ENCODE measurements at regions not wholly inside any gene's neighbourhood (a gene's known extent, or its start where the extent isn't known, plus 50 kb on each side); places are given as distances from the start of the nearest gene placed in this dataset.

DNA sequence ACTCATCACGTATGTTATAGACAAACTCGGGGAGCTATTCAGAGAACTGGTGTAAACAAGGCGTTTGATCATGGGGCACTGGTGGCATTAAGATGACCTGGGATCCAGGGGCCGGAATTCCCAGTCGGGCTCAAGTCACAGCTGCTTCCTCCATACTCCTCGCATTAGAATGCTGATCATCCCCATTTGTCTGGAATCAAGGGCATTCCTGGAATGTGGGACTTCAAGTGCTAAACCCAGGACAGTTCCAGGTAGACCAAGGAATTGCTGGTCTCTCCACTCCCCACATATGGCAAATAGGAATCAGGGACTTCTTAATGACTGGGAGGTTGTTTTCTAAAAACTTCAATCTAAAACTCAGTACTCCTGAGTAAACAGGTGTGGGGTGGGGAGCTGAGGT is 355.7 kb upstream of the RAB6C start:
- intact Hi-C loops (cut with micrococcal nuclease), result no loop called here
- Mint-ChIP-seq H3K4me3 (no peak overlapping the region), H3K36me3 (ENCODE audit: low read depth) (no peaks in the 10 kb centered on the region), H3K27ac (no peak overlapping the region), H3K27me3 (ENCODE audit: insufficient read depth) (peaks cover 2% of the 10 kb centered on the region), H3K9me3 (no peaks in the 10 kb centered on the region), H3K4me1 (ENCODE audit: low read depth) (no peaks in the 10 kb centered on the region)
- no peak for DNase-seq (ENCODE audit: low spot score)

DNA sequence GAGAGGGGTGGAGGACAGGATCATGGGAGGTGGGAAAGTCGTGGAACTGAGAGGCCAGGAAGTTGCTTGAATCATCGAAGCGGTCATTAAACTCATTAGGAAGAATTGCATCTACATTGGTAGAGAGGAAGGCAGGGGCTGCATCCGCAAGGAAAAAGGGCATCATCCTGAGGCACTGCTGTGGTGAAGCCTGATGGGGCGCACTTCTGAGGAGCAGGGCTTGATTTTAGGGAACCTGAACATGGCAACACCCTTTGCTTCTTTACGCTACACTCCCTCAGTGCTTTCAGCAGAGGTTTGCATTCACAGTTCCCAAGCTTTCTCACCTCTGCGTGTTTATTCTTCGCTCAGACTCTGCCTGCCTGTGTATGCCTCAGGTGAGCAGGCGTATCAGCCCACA is 352.0 kb upstream of the RAB6C start:
- no peak for DNase-seq (ENCODE audit: low spot score)
- Mint-ChIP-seq H3K4me1 (ENCODE audit: low read depth) (no peaks in the 10 kb centered on the region), H3K4me3 (no peak overlapping the region), H3K36me3 (ENCODE audit: low read depth) (no peaks in the 10 kb centered on the region), H3K27me3 (ENCODE audit: insufficient read depth) (peaks cover 2% of the 10 kb centered on the region), H3K27ac (no peak overlapping the region), H3K9me3 (peaks cover 3% of the 10 kb centered on the region)
- intact Hi-C loops (cut with micrococcal nuclease), result no loop called here

DNA sequence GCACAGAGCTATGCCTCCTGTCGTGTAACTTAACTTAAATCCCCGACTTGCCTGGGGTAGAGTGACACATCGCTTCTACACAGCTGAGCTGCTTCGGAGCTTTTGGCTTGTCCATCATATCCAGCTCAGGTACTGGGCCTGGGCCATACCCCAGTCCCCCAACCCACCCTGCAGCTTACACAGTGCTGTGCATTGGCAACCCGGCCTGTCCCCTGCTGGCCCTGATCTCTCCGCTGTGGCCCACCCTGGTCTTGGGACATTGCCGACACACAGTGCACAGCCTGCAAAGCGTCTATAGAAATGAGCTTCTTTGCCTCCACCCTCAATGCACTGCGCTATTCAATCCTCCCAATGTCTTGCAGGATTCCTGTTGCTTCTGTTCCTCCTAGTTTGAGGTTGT is 342.8 kb upstream of the RAB6C start:
- intact Hi-C loops (cut with micrococcal nuclease), result no loop called here
- Mint-ChIP-seq H3K9me3 (no peaks in the 10 kb centered on the region), H3K4me1 (ENCODE audit: low read depth) (no peaks in the 10 kb centered on the region), H3K4me3 (no peak overlapping the region), H3K27me3 (ENCODE audit: insufficient read depth) (no peaks in the 10 kb centered on the region), H3K27ac (no peak overlapping the region), H3K36me3 (ENCODE audit: low read depth) (no peaks in the 10 kb centered on the region)
- no peak for DNase-seq (ENCODE audit: low spot score)

DNA sequence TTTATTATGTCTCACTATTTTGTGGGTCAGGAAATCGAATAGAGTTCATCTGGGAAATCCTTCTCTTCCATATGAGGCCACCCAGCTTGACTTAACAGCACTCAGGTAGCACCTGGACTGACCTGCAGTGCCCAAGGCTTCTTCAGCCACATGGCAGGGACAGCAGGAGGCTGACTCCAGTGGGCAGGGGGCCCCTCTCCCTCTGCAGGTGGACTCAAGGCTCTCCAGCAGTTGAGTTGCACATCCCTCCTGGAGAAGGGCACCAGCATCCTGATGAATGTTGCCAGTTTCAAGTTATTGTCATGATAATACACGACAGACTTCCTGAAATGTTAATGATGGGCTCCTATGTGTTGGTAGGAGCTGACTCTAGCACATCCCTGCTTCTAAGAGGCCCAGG is 338.1 kb upstream of the RAB6C start:
- Mint-ChIP-seq H3K9me3 (no peaks in the 10 kb centered on the region), H3K27ac (no peak overlapping the region), H3K4me3 (no peak overlapping the region), H3K36me3 (ENCODE audit: low read depth) (no peaks in the 10 kb centered on the region), H3K4me1 (ENCODE audit: low read depth) (no peaks in the 10 kb centered on the region), H3K27me3 (ENCODE audit: insufficient read depth) (no peaks in the 10 kb centered on the region)
- DNase-seq (ENCODE audit: low spot score), result no peak
- intact Hi-C loops (cut with micrococcal nuclease), result no loop called here

DNA sequence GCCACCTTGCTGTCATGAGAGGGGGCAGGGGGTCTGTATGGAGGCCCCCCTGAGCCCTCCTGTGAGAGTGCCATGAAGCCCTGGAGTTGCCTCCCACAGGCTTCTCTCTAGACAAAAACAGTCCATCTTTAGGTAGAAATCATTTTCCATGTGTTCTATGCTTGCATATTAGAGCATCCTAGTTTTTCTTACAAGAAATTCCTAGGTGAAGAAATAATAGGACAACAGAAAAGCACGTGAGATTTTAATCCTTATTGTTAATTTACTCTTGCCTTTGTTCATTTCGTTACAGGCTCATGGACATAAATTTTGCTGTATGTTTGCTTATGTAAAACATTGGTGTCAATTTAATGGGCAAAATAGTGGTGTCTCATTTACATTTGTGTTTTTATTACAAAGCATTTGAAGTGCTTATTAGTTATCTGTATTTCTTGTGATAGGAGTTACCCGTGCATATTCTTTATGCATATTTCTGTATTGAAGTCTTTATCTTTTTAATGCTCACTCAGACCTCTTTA is 336.9 kb upstream of the RAB6C start:
- no peaks in the 10 kb centered on the region for H3K9me3 Mint-ChIP-seq
- no peak overlapping the region for H3K4me3 Mint-ChIP-seq
- no peak overlapping the region for H3K27ac Mint-ChIP-seq
- no peak for DNase-seq (ENCODE audit: low spot score)
- no peaks in the 10 kb centered on the region for H3K27me3 Mint-ChIP-seq (ENCODE audit: insufficient read depth)
- intact Hi-C loops (cut with micrococcal nuclease), result no loop called here
- no peaks in the 10 kb centered on the region for H3K4me1 Mint-ChIP-seq (ENCODE audit: low read depth)
- no peaks in the 10 kb centered on the region for H3K36me3 Mint-ChIP-seq (ENCODE audit: low read depth)

DNA sequence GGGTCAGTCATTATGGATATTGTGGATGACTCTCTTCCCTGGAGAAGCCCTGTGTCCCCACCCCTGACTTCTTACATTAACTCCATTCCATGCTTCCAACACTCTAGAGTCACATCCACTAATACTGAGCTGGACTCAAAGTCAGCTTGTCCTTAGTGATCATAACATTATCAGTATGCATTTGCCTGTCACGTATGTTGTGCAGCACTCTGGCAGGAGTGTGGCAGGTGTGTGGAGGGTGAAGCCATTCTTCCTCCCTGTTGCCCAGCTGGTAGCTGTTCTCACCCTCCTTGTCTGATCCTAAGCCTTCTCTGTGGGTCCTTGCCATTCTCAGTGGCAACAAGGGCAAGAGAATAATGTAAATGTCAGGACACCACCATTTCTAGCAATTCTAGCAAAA is 334.1 kb upstream of the RAB6C start:
- no peak overlapping the region for H3K4me3 Mint-ChIP-seq
- intact Hi-C loops (cut with micrococcal nuclease), result no loop called here
- H3K27ac Mint-ChIP-seq, result no peak overlapping the region
- no peaks in the 10 kb centered on the region for H3K27me3 Mint-ChIP-seq (ENCODE audit: insufficient read depth)
- H3K9me3 Mint-ChIP-seq, result no peaks in the 10 kb centered on the region
- H3K36me3 Mint-ChIP-seq (ENCODE audit: low read depth), result no peaks in the 10 kb centered on the region
- no peak for DNase-seq (ENCODE audit: low spot score)
- H3K4me1 Mint-ChIP-seq (ENCODE audit: low read depth), result no peaks in the 10 kb centered on the region

DNA sequence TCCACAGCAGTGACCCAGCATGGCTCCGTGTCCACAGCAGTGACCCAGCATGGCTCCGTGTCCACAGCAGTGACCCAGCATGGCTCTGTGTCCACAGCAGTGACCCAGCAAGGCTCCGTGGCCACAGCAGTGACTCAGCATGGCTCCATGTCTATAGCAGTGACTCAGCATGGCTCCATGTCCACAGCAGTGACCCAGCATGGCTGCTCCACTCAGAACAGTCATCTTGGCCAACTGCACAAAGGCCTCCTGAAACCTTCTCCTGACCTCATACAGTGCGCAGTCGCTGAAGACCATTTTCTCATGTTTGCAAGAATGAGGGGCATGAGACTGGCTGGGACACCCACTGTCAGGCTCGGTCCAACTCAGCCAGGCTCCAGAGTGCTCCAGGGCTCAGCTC is 333.4 kb upstream of the RAB6C start:
- no peaks in the 10 kb centered on the region for H3K27me3 Mint-ChIP-seq (ENCODE audit: insufficient read depth)
- H3K36me3 Mint-ChIP-seq (ENCODE audit: low read depth), result no peaks in the 10 kb centered on the region
- no peak overlapping the region for H3K4me3 Mint-ChIP-seq
- no peak for DNase-seq (ENCODE audit: low spot score)
- H3K4me1 Mint-ChIP-seq (ENCODE audit: low read depth), result no peaks in the 10 kb centered on the region
- H3K9me3 Mint-ChIP-seq, result no peaks in the 10 kb centered on the region
- no peak overlapping the region for H3K27ac Mint-ChIP-seq
- intact Hi-C loops (cut with micrococcal nuclease), result no loop called here

DNA sequence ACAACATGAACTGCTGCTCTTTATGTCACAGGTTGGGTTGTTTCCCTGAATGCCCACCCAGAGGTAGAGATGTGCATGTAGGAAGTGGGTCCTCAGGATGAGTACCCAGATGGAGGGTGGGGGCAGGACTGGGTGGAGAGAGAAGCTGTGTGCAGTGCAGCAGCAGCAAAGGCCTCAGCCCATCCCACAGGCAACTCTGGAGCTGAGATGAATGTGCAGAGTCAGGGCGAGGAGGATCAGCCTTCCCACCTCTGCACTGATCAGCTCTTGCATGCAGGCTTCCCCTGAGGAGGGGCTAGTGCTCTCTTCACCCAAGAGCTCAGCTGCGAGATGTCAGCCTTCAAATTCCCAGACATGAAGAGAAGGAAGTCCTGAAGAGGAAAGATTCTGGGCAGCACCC is 326.2 kb upstream of the RAB6C start:
- H3K27me3 Mint-ChIP-seq (ENCODE audit: insufficient read depth), result no peaks in the 10 kb centered on the region
- DNase-seq (ENCODE audit: low spot score), result no peak
- H3K36me3 Mint-ChIP-seq (ENCODE audit: low read depth), result no peaks in the 10 kb centered on the region
- H3K4me3 Mint-ChIP-seq, result no peak overlapping the region
- H3K27ac Mint-ChIP-seq, result no peak overlapping the region
- H3K4me1 Mint-ChIP-seq (ENCODE audit: low read depth), result no peaks in the 10 kb centered on the region
- H3K9me3 Mint-ChIP-seq, result no peaks in the 10 kb centered on the region
- intact Hi-C loops (cut with micrococcal nuclease), result no loop called here

DNA sequence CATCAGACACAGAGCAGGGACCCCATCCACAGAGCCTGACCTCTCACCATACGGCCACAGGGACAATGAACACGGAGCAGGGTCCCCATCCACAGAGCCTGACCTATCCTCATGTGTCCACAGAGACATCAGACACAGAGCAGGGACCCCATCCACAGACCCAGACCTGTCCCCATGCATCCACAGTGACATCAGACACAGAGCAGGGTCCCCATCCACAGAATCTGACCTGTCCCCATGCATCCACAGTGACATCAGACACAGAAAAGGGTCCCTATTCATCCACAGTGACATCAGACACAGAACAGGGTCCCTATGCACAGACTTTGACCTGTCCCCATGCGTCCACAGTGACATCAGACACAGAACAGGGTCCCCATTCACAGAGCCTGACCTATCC is 325.1 kb upstream of the RAB6C start:
- no peaks in the 10 kb centered on the region for H3K27me3 Mint-ChIP-seq (ENCODE audit: insufficient read depth)
- H3K9me3 Mint-ChIP-seq, result peaks cover 3% of the 10 kb centered on the region
- no peak overlapping the region for H3K27ac Mint-ChIP-seq
- H3K36me3 Mint-ChIP-seq (ENCODE audit: low read depth), result no peaks in the 10 kb centered on the region
- intact Hi-C loops (cut with micrococcal nuclease), result no loop called here
- no peak for DNase-seq (ENCODE audit: low spot score)
- no peaks in the 10 kb centered on the region for H3K4me1 Mint-ChIP-seq (ENCODE audit: low read depth)
- no peak overlapping the region for H3K4me3 Mint-ChIP-seq

DNA sequence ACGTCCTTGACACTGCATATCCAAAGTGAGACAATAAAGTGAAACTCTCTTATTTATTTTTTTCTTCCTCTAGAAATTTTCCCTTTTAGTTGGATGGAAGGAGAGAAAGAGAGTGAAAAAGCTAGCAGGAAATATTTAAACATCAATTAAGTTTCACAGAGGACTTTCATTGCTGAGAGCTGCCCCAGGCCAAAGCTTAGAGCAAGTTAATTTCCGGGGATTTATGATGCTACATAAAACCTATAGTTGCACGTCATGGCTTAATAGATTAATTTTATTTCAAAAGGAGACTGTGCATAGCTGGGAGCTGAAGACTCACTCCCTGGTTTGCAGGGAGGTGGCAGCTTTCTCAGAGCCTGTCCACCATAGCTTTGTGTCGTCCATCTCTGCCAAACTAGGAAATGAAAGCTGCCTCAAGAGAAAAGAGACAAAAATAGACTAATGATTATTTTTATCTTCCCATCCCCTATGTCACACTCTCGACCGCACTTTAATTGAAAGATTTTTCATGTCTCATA is 323.3 kb upstream of the RAB6C start:
- no peaks in the 10 kb centered on the region for H3K4me1 Mint-ChIP-seq (ENCODE audit: low read depth)
- H3K9me3 Mint-ChIP-seq, result peaks cover 3% of the 10 kb centered on the region
- intact Hi-C loops (cut with micrococcal nuclease), result no loop called here
- DNase-seq (ENCODE audit: low spot score), result no peak
- no peak overlapping the region for H3K4me3 Mint-ChIP-seq
- no peaks in the 10 kb centered on the region for H3K36me3 Mint-ChIP-seq (ENCODE audit: low read depth)
- no peaks in the 10 kb centered on the region for H3K27me3 Mint-ChIP-seq (ENCODE audit: insufficient read depth)
- no peak overlapping the region for H3K27ac Mint-ChIP-seq

DNA sequence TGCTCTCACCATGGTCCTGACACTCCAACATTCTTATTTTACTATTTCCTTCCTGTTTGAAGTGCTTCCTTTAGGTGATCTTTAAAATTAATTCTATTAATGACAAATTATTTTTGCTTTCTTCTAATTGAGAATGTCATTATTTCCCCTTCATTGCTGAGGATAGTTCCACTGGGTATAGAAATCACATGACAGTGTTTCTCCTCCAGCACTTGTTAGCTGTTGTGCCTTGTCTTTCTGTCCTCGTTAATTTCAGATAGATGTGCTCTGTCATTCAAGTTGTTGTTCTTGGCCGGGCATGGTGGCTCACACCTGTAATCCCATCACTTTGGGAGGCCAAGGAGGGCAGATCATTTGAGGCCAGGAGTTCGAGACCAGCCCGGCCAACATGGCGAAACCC is 321.0 kb upstream of the RAB6C start:
- intact Hi-C loops (cut with micrococcal nuclease), result no loop called here
- no peak overlapping the region for H3K4me3 Mint-ChIP-seq
- H3K27ac Mint-ChIP-seq, result no peak overlapping the region

DNA sequence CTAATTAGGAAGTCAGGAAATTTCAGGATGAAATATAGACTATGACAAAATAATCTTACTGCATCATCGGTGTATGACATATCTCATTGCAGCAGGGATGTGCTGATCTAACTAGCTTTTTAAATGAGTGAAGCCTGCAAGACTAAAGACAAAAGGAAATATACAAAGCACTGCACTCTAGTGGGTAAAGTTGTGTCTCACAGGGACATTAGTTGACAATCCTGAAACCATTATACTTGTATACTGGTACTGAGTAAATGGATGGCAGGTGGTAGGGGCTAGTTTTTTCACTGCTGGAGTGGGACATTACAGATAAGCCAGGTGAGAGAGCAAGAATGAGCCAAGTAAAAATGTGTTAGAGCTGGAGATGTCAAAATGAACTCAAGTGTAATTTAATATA is 317.5 kb upstream of the RAB6C start:
- H3K9me3 Mint-ChIP-seq, result peaks cover 3% of the 10 kb centered on the region
- H3K36me3 Mint-ChIP-seq (ENCODE audit: low read depth), result no peaks in the 10 kb centered on the region

More for the DNA sequence above, 321.0 kb upstream of the RAB6C start:
- no peaks in the 10 kb centered on the region for H3K36me3 Mint-ChIP-seq (ENCODE audit: low read depth)
- peaks cover 3% of the 10 kb centered on the region for H3K9me3 Mint-ChIP-seq
- DNase-seq (ENCODE audit: low spot score), result no peak
- H3K27me3 Mint-ChIP-seq (ENCODE audit: insufficient read depth), result no peaks in the 10 kb centered on the region
- no peaks in the 10 kb centered on the region for H3K4me1 Mint-ChIP-seq (ENCODE audit: low read depth)

DNA sequence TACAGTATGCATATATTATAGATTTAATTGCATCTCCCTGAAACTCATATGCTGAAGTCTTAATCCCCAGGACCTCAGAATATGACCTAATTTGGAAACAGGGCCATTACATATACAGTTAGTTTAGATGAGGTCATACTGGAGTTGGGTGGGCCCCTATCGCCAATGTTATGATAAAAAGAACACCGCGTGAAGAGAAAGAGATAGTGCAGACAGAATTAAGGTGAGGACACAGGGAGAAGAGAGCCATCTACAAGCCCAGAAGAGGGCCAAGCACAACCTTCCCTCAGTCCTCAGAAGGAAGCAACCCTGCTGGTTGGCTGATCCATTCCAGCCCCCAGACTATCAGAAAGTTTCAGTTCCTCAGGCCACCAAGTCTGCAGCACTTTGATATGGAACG is 311.9 kb upstream of the RAB6C start:
- Mint-ChIP-seq H3K27me3 (ENCODE audit: insufficient read depth) (no peaks in the 10 kb centered on the region), H3K9me3 (no peaks in the 10 kb centered on the region), H3K4me3 (no peak overlapping the region), H3K4me1 (ENCODE audit: low read depth) (no peaks in the 10 kb centered on the region), H3K36me3 (ENCODE audit: low read depth) (no peaks in the 10 kb centered on the region), H3K27ac (no peak overlapping the region)
- no peak for DNase-seq (ENCODE audit: low spot score)
- intact Hi-C loops (cut with micrococcal nuclease), result no loop called here

More for the DNA sequence above, 317.5 kb upstream of the RAB6C start:
- intact Hi-C loops (cut with micrococcal nuclease), result no loop called here
- Mint-ChIP-seq H3K27me3 (ENCODE audit: insufficient read depth) (no peaks in the 10 kb centered on the region), H3K4me1 (ENCODE audit: low read depth) (no peaks in the 10 kb centered on the region), H3K4me3 (no peak overlapping the region), H3K27ac (no peak overlapping the region)
- no peak for DNase-seq (ENCODE audit: low spot score)

DNA sequence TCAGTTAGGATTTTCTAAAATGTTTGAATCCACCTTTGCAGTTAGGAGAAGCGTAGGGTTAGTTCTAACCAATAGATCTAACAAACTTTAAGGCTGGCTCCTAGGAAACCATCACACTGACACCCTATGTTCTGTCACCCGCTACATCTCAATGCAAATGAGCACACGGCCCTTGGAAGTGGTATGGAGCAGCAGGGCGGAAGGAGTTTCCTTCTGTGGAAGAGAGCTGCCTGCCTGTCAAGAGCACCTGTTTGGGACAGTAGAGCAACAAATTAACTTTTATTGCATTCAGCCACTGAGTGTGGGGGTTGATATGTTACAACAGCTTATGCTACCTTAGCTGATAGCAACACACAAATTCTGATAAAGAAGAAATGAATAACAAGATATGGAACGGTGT is 306.9 kb upstream of the RAB6C start:
- H3K9me3 Mint-ChIP-seq, result no peaks in the 10 kb centered on the region
- no peak overlapping the region for H3K27ac Mint-ChIP-seq
- H3K36me3 Mint-ChIP-seq (ENCODE audit: low read depth), result no peaks in the 10 kb centered on the region
- peaks cover 4% of the 10 kb centered on the region for H3K4me1 Mint-ChIP-seq (ENCODE audit: low read depth)
- H3K27me3 Mint-ChIP-seq (ENCODE audit: insufficient read depth), result no peaks in the 10 kb centered on the region
- no peak overlapping the region for H3K4me3 Mint-ChIP-seq
- DNase-seq (ENCODE audit: low spot score), result no peak
- intact Hi-C loops (cut with micrococcal nuclease), result no loop called here

Data from activated T-helper 1 cell treated with anti-CD3 and anti-CD28 coated beads, Interleukin-12 subunit alpha, Interleukin-12 subunit beta, Interleukin-2, Interleukin-4 antibody, amounts not matched to agents 30 ng/mL and 10 ng/mL and 1 ng/mL, durations not matched to agents 14 hours and 24 hours and 36 hours (primary cell).